OCI-LY7 (cell line): ENCODE measurements at regions not wholly inside any gene's neighbourhood (a gene's known extent, or its start where the extent isn't known, plus 50 kb on each side); places are given as distances from the start of the nearest gene placed in this dataset.

ENCODE experiments used
- BruUV-seq: library from RNA; stranded (reverse); fragments of 400-500 nt; replicated peaks from 2 replicates; lab custom pipeline; 2021; lab: Mats Ljungman, UMichigan
- CTCF ChIA-PET: fragments of 300-600 bp; sonication (Branson Sonifier 250); formaldehyde crosslinking; loops from one replicate; lab custom pipeline; 2022; ENCODE audit warnings: antibody characterized with exemption; ENCODE audit not compliant: unreplicated experiment; lab: Charles Lee
- POLR2A ChIA-PET: fragments of 300-600 bp; sonication (Branson Sonifier 250); formaldehyde crosslinking; loops from one replicate; lab custom pipeline; 2022; ENCODE audit warnings: antibody characterized with exemption; lab: Charles Lee
- DNase-seq: peaks from one replicate; pipeline ENCODE4 v3.0.0-alpha.2; 2015; ENCODE audit warnings: low spot score
- H2AFZ ChIP-seq: fragments of 200-600 bp; sonication (generic), shearing (Covaris generic); 2 replicates; pipeline ENCODE4 v1.6.1; 2014; ENCODE audit warnings: mild to moderate bottlenecking, antibody characterized with exemption, low read length, moderate library complexity
- H3K27ac ChIP-seq: fragments of 200-600 bp; sonication (generic); 2 replicates; pipeline ENCODE4 v1.5.1; 2014; ENCODE audit warnings: mixed run types, low read depth, mild to moderate bottlenecking, moderate library complexity, low read length, inconsistent platforms; ENCODE audit not compliant: poor library complexity, severe bottlenecking
- H3K36me3 ChIP-seq: fragments of 200-600 bp; sonication (generic); 2 replicates; pipeline ENCODE4 v1.6.1; 2014; ENCODE audit warnings: mild to moderate bottlenecking, antibody characterized with exemption, low read length, moderate library complexity, mixed read lengths; ENCODE audit not compliant: insufficient read depth
- H3K4me1 ChIP-seq: fragments of 200-600 bp; sonication (generic); 2 replicates; pipeline ENCODE4 v1.5.1; 2014; ENCODE audit warnings: mild to moderate bottlenecking, low read length; ENCODE audit not compliant: insufficient read depth, poor library complexity, severe bottlenecking
- H3K4me2 ChIP-seq: fragments of 200-600 bp; sonication (generic); 2 replicates; pipeline ENCODE4 v1.6.1; 2014; ENCODE audit warnings: mild to moderate bottlenecking, low read length
- H3K4me3 ChIP-seq: fragments of 200-600 bp; sonication (generic); 2 replicates; pipeline ENCODE4 v1.5.1; 2014; ENCODE audit warnings: mild to moderate bottlenecking, low read depth, low read length; ENCODE audit not compliant: poor library complexity, severe bottlenecking
- H3K79me2 ChIP-seq: fragments of 200-600 bp; sonication (generic); 2 replicates; pipeline ENCODE4 v1.6.1; 2016; ENCODE audit warnings: low read depth, mild to moderate bottlenecking, low read length, moderate library complexity, mixed read lengths; ENCODE audit not compliant: insufficient read depth
- H3K9me2 ChIP-seq: fragments of 200-600 bp; sonication (generic); 2 replicates; pipeline ENCODE4 v1.6.1; 2016; ENCODE audit warnings: mild to moderate bottlenecking, low read length, mixed read lengths; ENCODE audit not compliant: insufficient read depth
- H3K9me3 ChIP-seq: fragments of 200-600 bp; sonication (generic); 2 replicates; pipeline ENCODE4 v1.6.1; 2014; ENCODE audit warnings: mild to moderate bottlenecking, mixed run types, low read length, mixed read lengths
- H4K20me1 ChIP-seq: fragments of 200-600 bp; sonication (generic); 2 replicates; pipeline ENCODE4 v1.6.1; 2014; ENCODE audit warnings: mild to moderate bottlenecking, antibody characterized with exemption, low read length, moderate library complexity, mixed read lengths; ENCODE audit not compliant: insufficient read depth
- EZH2phosphoT487 ChIP-seq: fragments of 200-600 bp; sonication (generic); IDR thresholded peaks from 2 replicates; pipeline ENCODE4 v1.6.1; 2018; ENCODE audit warnings: low read depth, borderline replicate concordance, mild to moderate bottlenecking, mixed run types, antibody characterized with exemption, low read length, moderate library complexity, mixed read lengths
- intact Hi-C: fragments of 100-400 bp; cut with micrococcal nuclease; formaldehyde crosslinking; loops from one replicate; pipeline ENCODE4 v1.10.0; 2022; ENCODE audit not compliant: unreplicated experiment
- TF ChIP-seq, protein P1 (sequence below): fragments of 200-600 bp; sonication (generic); conservative IDR thresholded peaks from 2 replicates; pipeline ENCODE4 v1.5.1; 2014; ENCODE audit warnings: mild to moderate bottlenecking, antibody characterized with exemption, low read length, moderate library complexity, mixed read lengths

DNA sequence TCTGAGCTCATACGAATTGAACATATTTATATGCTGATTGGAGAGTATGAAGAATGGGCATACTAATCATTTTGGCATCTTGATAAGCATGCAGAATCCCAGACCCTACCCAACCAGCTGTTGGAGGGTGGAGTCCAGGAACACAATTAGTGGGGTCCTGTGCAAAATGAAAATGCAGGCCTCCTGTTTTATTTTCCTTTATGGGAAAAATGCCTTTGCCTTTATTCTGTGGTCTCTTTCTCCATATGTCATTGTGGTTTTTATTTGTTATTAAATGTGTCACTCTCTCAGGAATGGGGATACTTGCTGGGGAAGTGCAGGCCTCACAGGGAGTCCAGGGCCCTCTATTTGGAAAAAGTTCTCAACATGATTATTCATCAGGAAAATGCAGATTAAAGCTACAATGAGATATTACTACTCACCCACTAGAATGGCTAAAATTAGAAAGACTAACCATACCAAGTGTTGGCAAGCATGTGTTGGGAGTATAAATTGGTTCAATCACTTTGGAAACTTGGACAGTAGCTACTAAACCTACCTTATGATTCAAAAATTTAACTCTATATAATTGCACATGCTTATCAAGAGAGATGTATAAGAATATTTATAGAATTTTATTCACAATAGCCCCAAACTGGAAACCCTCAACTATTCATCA, 185.1 kb upstream of the FOXN2 start:
- DNase-seq: no peak
- H4K20me1 ChIP-seq: no peaks in the 10 kb centered on the region
- TF ChIP-seq, protein P1, sequence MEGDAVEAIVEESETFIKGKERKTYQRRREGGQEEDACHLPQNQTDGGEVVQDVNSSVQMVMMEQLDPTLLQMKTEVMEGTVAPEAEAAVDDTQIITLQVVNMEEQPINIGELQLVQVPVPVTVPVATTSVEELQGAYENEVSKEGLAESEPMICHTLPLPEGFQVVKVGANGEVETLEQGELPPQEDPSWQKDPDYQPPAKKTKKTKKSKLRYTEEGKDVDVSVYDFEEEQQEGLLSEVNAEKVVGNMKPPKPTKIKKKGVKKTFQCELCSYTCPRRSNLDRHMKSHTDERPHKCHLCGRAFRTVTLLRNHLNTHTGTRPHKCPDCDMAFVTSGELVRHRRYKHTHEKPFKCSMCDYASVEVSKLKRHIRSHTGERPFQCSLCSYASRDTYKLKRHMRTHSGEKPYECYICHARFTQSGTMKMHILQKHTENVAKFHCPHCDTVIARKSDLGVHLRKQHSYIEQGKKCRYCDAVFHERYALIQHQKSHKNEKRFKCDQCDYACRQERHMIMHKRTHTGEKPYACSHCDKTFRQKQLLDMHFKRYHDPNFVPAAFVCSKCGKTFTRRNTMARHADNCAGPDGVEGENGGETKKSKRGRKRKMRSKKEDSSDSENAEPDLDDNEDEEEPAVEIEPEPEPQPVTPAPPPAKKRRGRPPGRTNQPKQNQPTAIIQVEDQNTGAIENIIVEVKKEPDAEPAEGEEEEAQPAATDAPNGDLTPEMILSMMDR: no peak
- no peak for TF ChIP-seq EZH2phosphoT487
- H3K4me3 ChIP-seq: no peak overlapping the region
- BruUV-seq: no TSS peak
- no peaks in the 10 kb centered on the region for H3K79me2 ChIP-seq
- ChIA-PET POLR2A (interaction anchor here (0.6 kb wide), 1 partner anchor 13 kb away, joined by 3 read pairs; no protein-coding TSS in a partner anchor), CTCF (no interaction called here)
- H3K9me2 ChIP-seq: no peaks in the 10 kb centered on the region
- intact Hi-C loops: no loop called here
- H3K27ac ChIP-seq: no peak overlapping the region
- H3K4me2 ChIP-seq: no peak overlapping the region
- no peak overlapping the region for H2AFZ ChIP-seq
- no peaks in the 10 kb centered on the region for H3K36me3 ChIP-seq
- no peaks in the 10 kb centered on the region for H3K4me1 ChIP-seq
- H3K9me3 ChIP-seq: no peaks in the 10 kb centered on the region

DNA sequence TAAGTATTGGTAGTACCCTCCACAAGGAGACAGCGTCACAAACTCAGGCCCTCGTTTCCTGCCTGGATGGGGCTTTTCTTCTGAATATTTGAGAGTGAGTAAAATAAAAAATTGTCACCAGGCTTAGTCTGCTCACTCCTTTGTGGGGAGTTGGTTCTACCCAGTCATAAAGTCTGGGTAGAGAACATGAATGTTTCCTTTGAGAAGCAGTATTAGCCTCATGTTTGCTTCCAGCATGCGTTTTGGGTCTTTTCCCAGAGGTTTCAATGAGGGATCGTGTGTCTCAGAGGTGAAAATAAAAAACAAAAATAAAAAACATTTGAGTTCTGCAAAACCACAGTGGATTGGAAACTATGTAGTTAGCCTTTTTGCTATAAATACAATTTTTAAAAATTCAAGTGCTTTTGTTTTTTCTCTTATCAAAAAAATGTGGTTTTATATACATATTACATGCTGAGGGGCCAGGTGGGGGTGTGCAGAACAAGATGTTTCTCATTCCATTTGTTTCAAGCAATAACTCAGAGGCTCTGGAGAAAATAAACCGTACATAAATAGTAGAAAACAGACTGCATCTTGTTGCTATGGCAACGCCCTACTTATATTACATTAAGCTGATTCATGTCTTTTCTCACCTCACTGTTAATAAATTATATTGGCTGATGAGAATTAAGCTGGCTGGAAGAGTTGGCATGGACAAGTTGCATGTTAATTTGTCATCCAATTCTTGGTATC, 182.8 kb upstream of the FOXN2 start:
- Histone ChIP-seq H2AFZ (no peak overlapping the region), H3K27ac (no peak overlapping the region), H3K79me2 (no peaks in the 10 kb centered on the region), H3K4me1 (no peaks in the 10 kb centered on the region), H3K9me3 (no peaks in the 10 kb centered on the region), H3K9me2 (no peaks in the 10 kb centered on the region), H4K20me1 (no peaks in the 10 kb centered on the region), H3K36me3 (no peaks in the 10 kb centered on the region), H3K4me2 (no peak overlapping the region), H3K4me3 (no peak overlapping the region)
- intact Hi-C loops: no loop called here
- TF ChIP-seq, protein P1: no peak
- TF ChIP-seq EZH2phosphoT487: no peak
- ChIA-PET POLR2A (no interaction called here), CTCF (no interaction called here)
- no peak for DNase-seq
- no TSS peak for BruUV-seq

DNA sequence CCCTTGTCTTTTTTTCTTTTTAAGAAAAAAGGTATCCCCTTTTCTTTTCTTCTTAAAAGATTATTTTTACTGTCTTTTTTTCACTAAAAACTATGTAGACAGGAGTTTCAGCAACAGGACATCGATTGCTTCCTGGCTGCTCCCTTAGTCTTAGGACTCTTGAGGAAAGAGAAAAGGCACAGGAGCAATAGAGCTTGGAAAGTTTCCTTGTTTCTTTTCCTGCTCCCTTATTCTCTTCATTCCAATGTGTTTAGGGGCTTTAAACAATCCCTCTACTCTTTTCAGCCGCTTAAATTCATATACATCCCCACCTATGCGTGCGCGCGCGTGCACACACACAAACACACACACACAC, 182.2 kb upstream of the FOXN2 start:
- Histone ChIP-seq H3K4me3 (no peak overlapping the region), H3K79me2 (no peaks in the 10 kb centered on the region), H3K9me2 (no peaks in the 10 kb centered on the region), H3K4me1 (no peaks in the 10 kb centered on the region), H3K27ac (no peak overlapping the region), H4K20me1 (no peaks in the 10 kb centered on the region), H3K9me3 (no peaks in the 10 kb centered on the region), H2AFZ (no peak overlapping the region), H3K36me3 (no peaks in the 10 kb centered on the region), H3K4me2 (no peak overlapping the region)
- TF ChIP-seq, protein P1: no peak
- TF ChIP-seq EZH2phosphoT487: no peak
- intact Hi-C loops: no loop called here
- BruUV-seq: no TSS peak
- no peak for DNase-seq
- ChIA-PET CTCF (no interaction called here), POLR2A (no interaction called here)
